ENCODE measurements at regions not wholly inside any gene's neighbourhood (a gene's known extent, or its start where the extent isn't known, plus 50 kb on each side); places are given as distances from the start of the nearest gene placed in this dataset.

GRCh38 chr1:38558055-38558454 is 301.5 kb downstream of the RRAGC start:
- peaks cover 15% of the 10 kb centered on the region for H3K27me3 Mint-ChIP-seq (ENCODE audit: insufficient read depth, low read depth, poor library complexity)
- peak overlapping the region; percentile 90 for H3K27ac Mint-ChIP-seq
- DNase-seq (ENCODE audit: low spot score) (peak; percentile 63), ATAC-seq (peak; percentile 53)
- Histone ChIP-seq H3K4me2 (peak overlapping the region; percentile 89), H4K20me1 (replicated peaks; ENCODE audit: insufficient read depth) (no peaks in the 10 kb centered on the region), H3K79me2 (replicated peaks; ENCODE audit: insufficient read depth) (no peaks in the 10 kb centered on the region), H3K4me1 (ENCODE audit: insufficient read depth) (peaks cover 26% of the 10 kb centered on the region), H3K27ac (ENCODE audit: low read depth) (no peak overlapping the region), H2AFZ (peak overlapping the region; percentile 74), H3K27me3 (ENCODE audit: insufficient read depth) (peaks cover 23% of the 10 kb centered on the region), H3F3A (replicated peaks; ENCODE audit: low read depth) (0 out of 2 replicates have a peak, but pooled peaks cover 11% of the 10 kb centered on the region), H3K36me3 (ENCODE audit: insufficient read depth) (no peaks in the 10 kb centered on the region), H3K4me3 (peak overlapping the region; percentile 58), H3K9me2 (ENCODE audit: insufficient read depth) (peaks cover 6% of the 10 kb centered on the region; the same call in 1 of the 2 replicates)
- no peaks in the 10 kb centered on the region for H3K36me3 Mint-ChIP-seq (ENCODE audit: low read depth)
- TF ChIP-seq JUNB (IDR thresholded peaks at IDR 0.05; ENCODE audit: unreplicated experiment) (no peak), STAT1 (IDR thresholded peaks at IDR 0.05; ENCODE audit: unreplicated experiment) (no peak), ZNF114 (CRISPR knock-in tag; IDR thresholded peaks at IDR 0.05) (no peak), POLR2AphosphoS5 (IDR thresholded peaks at IDR 0.05; ENCODE audit: low read depth) (no peak), ZNF331 (CRISPR knock-in tag; IDR thresholded peaks at IDR 0.05; ENCODE audit: low read depth) (no peak), CTCF (conservative IDR thresholded peaks at IDR 0.05; ENCODE audit: low read depth in 2 of 2) (no peak), EZH2 (IDR thresholded peaks at IDR 0.05; ENCODE audit: low read depth, unreplicated experiment) (no peak), REST (IDR thresholded peaks at IDR 0.05; ENCODE audit: unreplicated experiment) (no peak), EZH2phosphoT487 (IDR thresholded peaks at IDR 0.05; ENCODE audit: unreplicated experiment) (no peak), CREB1 (CRISPR knock-in tag; IDR thresholded peaks at IDR 0.05; ENCODE audit: low read depth) (no peak), ETS1 (IDR thresholded peaks at IDR 0.05) (no peak), NANOG (IDR thresholded peaks at IDR 0.05; ENCODE audit: borderline replicate concordance) (no peak)
- TF ChIP-seq, protein P1, sequence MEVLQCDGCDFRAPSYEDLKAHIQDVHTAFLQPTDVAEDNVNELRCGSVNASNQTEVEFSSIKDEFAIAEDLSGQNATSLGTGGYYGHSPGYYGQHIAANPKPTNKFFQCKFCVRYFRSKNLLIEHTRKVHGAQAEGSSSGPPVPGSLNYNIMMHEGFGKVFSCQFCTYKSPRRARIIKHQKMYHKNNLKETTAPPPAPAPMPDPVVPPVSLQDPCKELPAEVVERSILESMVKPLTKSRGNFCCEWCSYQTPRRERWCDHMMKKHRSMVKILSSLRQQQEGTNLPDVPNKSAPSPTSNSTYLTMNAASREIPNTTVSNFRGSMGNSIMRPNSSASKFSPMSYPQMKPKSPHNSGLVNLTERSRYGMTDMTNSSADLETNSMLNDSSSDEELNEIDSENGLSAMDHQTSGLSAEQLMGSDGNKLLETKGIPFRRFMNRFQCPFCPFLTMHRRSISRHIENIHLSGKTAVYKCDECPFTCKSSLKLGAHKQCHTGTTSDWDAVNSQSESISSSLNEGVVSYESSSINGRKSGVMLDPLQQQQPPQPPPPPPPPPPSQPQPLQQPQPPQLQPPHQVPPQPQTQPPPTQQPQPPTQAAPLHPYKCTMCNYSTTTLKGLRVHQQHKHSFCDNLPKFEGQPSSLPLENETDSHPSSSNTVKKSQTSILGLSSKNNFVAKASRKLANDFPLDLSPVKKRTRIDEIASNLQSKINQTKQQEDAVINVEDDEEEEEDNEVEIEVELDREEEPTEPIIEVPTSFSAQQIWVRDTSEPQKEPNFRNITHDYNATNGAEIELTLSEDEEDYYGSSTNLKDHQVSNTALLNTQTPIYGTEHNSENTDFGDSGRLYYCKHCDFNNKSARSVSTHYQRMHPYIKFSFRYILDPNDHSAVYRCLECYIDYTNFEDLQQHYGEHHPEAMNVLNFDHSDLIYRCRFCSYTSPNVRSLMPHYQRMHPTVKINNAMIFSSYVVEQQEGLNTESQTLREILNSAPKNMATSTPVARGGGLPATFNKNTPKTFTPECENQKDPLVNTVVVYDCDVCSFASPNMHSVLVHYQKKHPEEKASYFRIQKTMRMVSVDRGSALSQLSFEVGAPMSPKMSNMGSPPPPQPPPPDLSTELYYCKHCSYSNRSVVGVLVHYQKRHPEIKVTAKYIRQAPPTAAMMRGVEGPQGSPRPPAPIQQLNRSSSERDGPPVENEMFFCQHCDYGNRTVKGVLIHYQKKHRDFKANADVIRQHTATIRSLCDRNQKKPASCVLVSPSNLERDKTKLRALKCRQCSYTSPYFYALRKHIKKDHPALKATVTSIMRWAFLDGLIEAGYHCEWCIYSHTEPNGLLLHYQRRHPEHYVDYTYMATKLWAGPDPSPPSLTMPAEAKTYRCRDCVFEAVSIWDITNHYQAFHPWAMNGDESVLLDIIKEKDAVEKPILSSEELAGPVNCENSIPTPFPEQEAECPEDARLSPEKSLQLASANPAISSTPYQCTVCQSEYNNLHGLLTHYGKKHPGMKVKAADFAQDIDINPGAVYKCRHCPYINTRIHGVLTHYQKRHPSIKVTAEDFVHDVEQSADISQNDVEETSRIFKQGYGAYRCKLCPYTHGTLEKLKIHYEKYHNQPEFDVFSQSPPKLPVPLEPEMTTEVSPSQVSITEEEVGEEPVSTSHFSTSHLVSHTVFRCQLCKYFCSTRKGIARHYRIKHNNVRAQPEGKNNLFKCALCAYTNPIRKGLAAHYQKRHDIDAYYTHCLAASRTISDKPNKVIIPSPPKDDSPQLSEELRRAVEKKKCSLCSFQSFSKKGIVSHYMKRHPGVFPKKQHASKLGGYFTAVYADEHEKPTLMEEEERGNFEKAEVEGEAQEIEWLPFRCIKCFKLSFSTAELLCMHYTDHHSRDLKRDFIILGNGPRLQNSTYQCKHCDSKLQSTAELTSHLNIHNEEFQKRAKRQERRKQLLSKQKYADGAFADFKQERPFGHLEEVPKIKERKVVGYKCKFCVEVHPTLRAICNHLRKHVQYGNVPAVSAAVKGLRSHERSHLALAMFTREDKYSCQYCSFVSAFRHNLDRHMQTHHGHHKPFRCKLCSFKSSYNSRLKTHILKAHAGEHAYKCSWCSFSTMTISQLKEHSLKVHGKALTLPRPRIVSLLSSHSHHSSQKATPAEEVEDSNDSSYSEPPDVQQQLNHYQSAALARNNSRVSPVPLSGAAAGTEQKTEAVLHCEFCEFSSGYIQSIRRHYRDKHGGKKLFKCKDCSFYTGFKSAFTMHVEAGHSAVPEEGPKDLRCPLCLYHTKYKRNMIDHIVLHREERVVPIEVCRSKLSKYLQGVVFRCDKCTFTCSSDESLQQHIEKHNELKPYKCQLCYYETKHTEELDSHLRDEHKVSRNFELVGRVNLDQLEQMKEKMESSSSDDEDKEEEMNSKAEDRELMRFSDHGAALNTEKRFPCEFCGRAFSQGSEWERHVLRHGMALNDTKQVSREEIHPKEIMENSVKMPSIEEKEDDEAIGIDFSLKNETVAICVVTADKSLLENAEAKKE (CRISPR knock-in tag; IDR thresholded peaks at IDR 0.05), result no peak
- no peaks in the 10 kb centered on the region for H3K9me3 Mint-ChIP-seq
- peaks cover 41% of the 10 kb centered on the region for H3K4me1 Mint-ChIP-seq
- peak overlapping the region; percentile 60 for H3K4me3 Mint-ChIP-seq

Measured in GM23338 (cell line).